Osteocyte (in vitro differentiated cells): ENCODE measurements at regions not wholly inside any gene's neighbourhood (a gene's known extent, or its start where the extent isn't known, plus 50 kb on each side); places are given as distances from the start of the nearest gene placed in this dataset.

ENCODE experiments used
- DNase-seq: peaks from one replicate; pipeline ENCODE4 v3.0.0; 2021; ENCODE audit warnings: mixed read lengths; ENCODE audit not compliant: unreplicated experiment; ENCODE audit errors: extremely low spot score
- H3K27ac Mint-ChIP-seq: one replicate; pipeline ENCODE4 v1.8.0; 2021; ENCODE audit warnings: mild to moderate bottlenecking, mixed read lengths; ENCODE audit not compliant: unreplicated experiment
- H3K27me3 Mint-ChIP-seq: one replicate; pipeline ENCODE4 v1.8.0; 2021; ENCODE audit warnings: mixed read lengths; ENCODE audit not compliant: unreplicated experiment
- H3K36me3 Mint-ChIP-seq: one replicate; pipeline ENCODE4 v1.8.0; 2021; ENCODE audit warnings: mixed read lengths; ENCODE audit not compliant: unreplicated experiment
- H3K4me1 Mint-ChIP-seq: one replicate; pipeline ENCODE4 v1.8.0; 2021; ENCODE audit warnings: mixed read lengths; ENCODE audit not compliant: unreplicated experiment
- H3K4me3 Mint-ChIP-seq: one replicate; pipeline ENCODE4 v1.8.0; 2021; ENCODE audit warnings: mild to moderate bottlenecking, moderate library complexity, mixed read lengths; ENCODE audit not compliant: unreplicated experiment
- H3K9me3 Mint-ChIP-seq: one replicate; pipeline ENCODE4 v1.8.0; 2021; ENCODE audit warnings: mixed read lengths; ENCODE audit not compliant: unreplicated experiment
- CTCF ChIP-seq: fragments of 200-600 bp; sonication (generic); IDR thresholded peaks from 2 replicates; pipeline ENCODE4 v1.5.0; 2021; ENCODE audit warnings: antibody characterized with exemption, mild to moderate bottlenecking, moderate library complexity

- no peaks in the 10 kb centered on the region for H3K4me1 Mint-ChIP-seq
- H3K36me3 Mint-ChIP-seq, result no peaks in the 10 kb centered on the region
- peaks cover 18% of the 10 kb centered on the region for H3K27me3 Mint-ChIP-seq
- no peak overlapping the region for H3K4me3 Mint-ChIP-seq
- H3K27ac Mint-ChIP-seq, result no peak overlapping the region
- H3K9me3 Mint-ChIP-seq, result no peaks in the 10 kb centered on the region
- no peak for TF ChIP-seq CTCF
- no peak for DNase-seq
Observed at GRCh38 chr18:47729356-47729755, 201.1 kb downstream of the SMAD2 start.

- Mint-ChIP-seq H3K4me3 (no peak overlapping the region), H3K9me3 (no peaks in the 10 kb centered on the region), H3K4me1 (no peaks in the 10 kb centered on the region), H3K36me3 (no peaks in the 10 kb centered on the region), H3K27me3 (peaks cover 18% of the 10 kb centered on the region), H3K27ac (no peak overlapping the region)
- no peak for TF ChIP-seq CTCF
- DNase-seq, result peak; percentile 75
Observed at GRCh38 chr18:47728921-47729320, 201.5 kb downstream of the SMAD2 start.

- Mint-ChIP-seq H3K4me3 (no peak overlapping the region), H3K27me3 (peaks cover 16% of the 10 kb centered on the region), H3K9me3 (no peaks in the 10 kb centered on the region), H3K27ac (no peak overlapping the region), H3K4me1 (no peaks in the 10 kb centered on the region), H3K36me3 (no peaks in the 10 kb centered on the region)
- DNase-seq, result peak; percentile 5
- TF ChIP-seq CTCF, result no peak
Observed at GRCh38 chr18:47727409-47727808, 203.1 kb downstream of the SMAD2 start.

- DNase-seq, result no peak
- peaks cover 14% of the 10 kb centered on the region for H3K27me3 Mint-ChIP-seq
- TF ChIP-seq CTCF, result no peak
Observed at GRCh38 chr18:47726550-47726949, 203.9 kb downstream of the SMAD2 start.

GRCh38 chr18:47725656-47726055 lies 204.8 kb downstream of the SMAD2 start:
- no peak for TF ChIP-seq CTCF
- peaks cover 12% of the 10 kb centered on the region for H3K27me3 Mint-ChIP-seq
- no peak overlapping the region for H3K27ac Mint-ChIP-seq
- H3K4me1 Mint-ChIP-seq, result no peaks in the 10 kb centered on the region
- H3K9me3 Mint-ChIP-seq, result no peaks in the 10 kb centered on the region
- no peak for DNase-seq
- H3K4me3 Mint-ChIP-seq, result no peak overlapping the region
- no peaks in the 10 kb centered on the region for H3K36me3 Mint-ChIP-seq

More at GRCh38 chr18:47726550-47726949, 203.9 kb downstream of the SMAD2 start:
- Mint-ChIP-seq H3K27ac (no peak overlapping the region), H3K9me3 (no peaks in the 10 kb centered on the region), H3K4me1 (no peaks in the 10 kb centered on the region), H3K4me3 (no peak overlapping the region), H3K36me3 (no peaks in the 10 kb centered on the region)
